ENCODE measurements at regions not wholly inside any gene's neighbourhood (a gene's known extent, or its start where the extent isn't known, plus 50 kb on each side); places are given as distances from the start of the nearest gene placed in this dataset.
"Not testable (repeated sequence)": the region's sequence is repeated elsewhere in the genome, so short reads cannot be mapped to it uniquely, and the experiment has no call there.

- DNase-seq (ENCODE audit: low spot score) = no peak
Measured at GRCh38 chr3:159727506-159727905, 261.1 kb upstream of the IL12A start.

DNA sequence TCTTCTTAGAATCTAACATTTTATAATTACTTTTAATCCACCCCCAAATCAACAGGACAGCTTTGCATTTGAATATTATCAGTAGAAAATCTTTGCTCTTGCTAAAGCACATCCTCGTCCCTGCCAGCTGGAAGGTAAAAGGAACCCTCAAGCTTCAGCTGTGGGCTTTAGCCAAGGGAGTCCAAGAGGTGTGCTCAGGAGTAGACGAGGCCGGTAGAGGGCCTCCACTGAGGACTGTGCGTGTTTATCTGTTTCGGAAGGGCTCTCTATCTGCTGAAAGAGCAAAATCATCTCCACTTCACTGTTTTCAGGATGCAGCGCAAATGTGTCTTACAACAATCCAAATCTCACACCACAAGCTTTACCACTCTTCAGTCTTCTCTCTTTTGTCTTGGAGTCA is 257.4 kb upstream of the IL12A start:
- no peak for DNase-seq (ENCODE audit: low spot score)

GRCh38 chr3:159732172-159733111 is 256.2 kb upstream of the IL12A start:
- DNase-seq (ENCODE audit: low spot score) = peak; percentile 30

GRCh38 chr3:159733194-159733860 is 255.3 kb upstream of the IL12A start:
- peak; percentile 77 for DNase-seq (ENCODE audit: low spot score)

GRCh38 chr3:159734681-159735080 is 254.0 kb upstream of the IL12A start:
- DNase-seq (ENCODE audit: low spot score) = no peak

DNA sequence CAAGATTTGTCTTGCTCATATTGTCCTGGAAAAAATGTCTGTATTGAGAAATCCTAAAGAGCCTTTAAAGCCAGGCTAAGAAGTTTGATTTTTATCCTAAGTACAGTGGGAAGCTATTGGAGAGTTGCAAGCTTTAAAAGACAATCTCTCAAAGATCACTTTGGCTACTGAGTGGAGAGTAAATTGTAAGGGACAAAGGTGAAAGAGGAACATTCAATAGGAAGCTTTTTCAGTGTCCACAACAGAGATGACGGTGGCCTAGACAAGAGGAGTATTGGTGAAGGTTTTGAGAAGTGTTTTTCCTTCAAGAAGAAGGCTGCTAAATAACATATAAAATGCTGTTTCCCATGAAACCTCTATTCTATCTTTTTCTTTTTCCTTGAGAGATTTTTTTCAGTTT is 249.5 kb upstream of the IL12A start:
- DNase-seq (ENCODE audit: low spot score) = no peak

DNA sequence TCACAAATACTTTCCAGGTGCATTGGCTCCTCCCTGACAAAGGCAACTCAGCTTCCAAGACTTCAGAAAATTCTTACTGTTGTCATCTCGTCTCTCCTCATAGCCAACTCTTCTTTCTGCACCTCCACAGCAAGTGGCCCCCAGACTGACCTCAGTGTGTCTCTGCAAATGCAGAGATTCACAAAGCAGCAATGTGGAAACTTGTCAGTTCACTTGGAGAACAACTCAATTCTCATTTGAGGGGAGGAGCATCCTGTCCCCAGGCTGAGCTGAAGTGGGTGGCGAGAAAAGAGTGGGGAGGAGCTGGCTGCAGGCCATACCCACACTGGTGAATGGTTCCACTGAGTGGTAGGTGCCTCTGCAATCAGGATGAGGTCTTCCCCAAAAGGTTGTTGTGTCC is 248.7 kb upstream of the IL12A start:
- no peak for DNase-seq (ENCODE audit: low spot score)

- no peak for DNase-seq (ENCODE audit: low spot score)
Measured at GRCh38 chr3:159741281-159741680, 247.4 kb upstream of the IL12A start.

- DNase-seq (ENCODE audit: low spot score) = no peak
Measured at GRCh38 chr3:159748425-159748824, 240.2 kb upstream of the IL12A start.

DNA sequence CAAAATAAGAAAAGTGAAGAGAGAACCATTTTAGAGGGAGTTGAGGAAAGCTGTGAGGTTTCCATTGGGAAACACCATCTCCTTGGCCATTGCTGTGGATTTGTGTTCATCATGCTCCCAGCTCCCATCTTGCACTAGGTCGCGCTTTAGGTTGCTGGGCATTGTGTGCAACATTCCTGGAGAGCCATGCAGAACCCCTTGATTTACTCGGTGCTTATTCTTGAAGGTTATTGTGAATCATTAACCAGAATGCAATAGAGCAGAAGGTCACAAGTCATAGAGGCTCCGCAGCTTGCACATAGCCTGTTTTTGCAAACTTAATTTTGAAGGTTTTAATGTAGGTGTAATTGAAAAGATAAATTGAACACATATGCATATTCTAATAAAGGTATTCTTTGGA is 239.2 kb upstream of the IL12A start:
- DNase-seq (ENCODE audit: low spot score) = no peak

- no peak for DNase-seq (ENCODE audit: low spot score)
Measured at GRCh38 chr3:159751146-159751545, 237.5 kb upstream of the IL12A start.

GRCh38 chr3:159751752-159752151 is 236.9 kb upstream of the IL12A start:
- DNase-seq (ENCODE audit: low spot score) = no peak

GRCh38 chr3:159756279-159757207 is 232.1 kb upstream of the IL12A start:
- not testable (repeated sequence) for DNase-seq (ENCODE audit: low spot score)

DNA sequence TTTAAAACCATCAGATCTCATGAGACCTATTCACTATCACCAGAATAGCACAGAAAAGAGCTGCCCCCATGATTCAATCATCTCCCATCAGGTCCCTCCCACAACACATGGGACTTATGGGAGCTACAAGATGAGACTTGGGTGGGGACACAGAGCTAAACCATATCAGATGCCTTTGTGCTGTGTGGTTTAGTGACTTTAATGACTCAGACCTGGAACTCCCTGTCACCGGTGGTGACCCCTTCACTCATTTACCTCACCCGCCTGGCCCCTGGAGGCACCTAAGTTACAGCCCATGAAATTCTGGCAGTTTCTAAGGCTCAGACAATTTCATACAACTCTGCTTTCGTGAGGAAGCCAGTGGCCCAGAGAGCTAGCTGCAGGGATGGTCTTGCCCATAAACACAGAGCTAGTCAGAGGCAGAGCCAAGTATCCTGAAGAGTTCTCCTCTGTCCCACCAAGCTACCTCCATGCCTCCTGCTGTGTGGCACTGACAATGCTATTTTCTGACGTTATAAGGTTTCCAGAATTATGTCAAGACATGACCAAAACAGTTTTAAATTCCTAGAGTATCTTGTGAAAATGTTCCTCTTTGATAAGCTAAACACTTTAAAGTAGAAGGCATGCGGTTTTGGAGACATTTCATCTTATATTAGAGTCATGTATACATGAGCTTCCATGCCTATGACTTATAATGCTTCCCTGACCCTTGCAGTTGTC is 231.1 kb upstream of the IL12A start:
- DNase-seq (ENCODE audit: low spot score) = no peak

DNA sequence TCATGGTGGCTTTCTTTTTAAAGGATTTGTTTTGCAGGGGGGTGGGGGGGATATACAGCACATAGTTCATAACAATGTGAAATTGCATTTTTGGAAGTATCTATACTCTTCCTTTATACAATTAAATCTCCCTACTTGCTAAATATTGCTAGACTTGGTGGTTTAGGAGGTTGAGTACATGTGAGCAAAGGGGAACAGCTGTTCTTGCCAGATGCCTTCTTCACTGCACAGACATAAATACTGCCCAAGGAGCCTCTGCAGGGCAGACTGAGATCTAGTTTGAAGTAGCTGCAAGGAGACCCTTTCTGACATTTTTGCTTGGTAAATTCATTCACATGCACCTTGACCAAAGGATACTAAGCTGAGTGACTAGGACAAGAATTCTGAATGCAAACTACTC is 228.6 kb upstream of the IL12A start:
- no peak for DNase-seq (ENCODE audit: low spot score)

- DNase-seq (ENCODE audit: low spot score) = no peak
Measured at GRCh38 chr3:159761369-159761768, 227.3 kb upstream of the IL12A start.

GRCh38 chr3:159761848-159762635 is 226.6 kb upstream of the IL12A start:
- no peak for DNase-seq (ENCODE audit: low spot score)

DNA sequence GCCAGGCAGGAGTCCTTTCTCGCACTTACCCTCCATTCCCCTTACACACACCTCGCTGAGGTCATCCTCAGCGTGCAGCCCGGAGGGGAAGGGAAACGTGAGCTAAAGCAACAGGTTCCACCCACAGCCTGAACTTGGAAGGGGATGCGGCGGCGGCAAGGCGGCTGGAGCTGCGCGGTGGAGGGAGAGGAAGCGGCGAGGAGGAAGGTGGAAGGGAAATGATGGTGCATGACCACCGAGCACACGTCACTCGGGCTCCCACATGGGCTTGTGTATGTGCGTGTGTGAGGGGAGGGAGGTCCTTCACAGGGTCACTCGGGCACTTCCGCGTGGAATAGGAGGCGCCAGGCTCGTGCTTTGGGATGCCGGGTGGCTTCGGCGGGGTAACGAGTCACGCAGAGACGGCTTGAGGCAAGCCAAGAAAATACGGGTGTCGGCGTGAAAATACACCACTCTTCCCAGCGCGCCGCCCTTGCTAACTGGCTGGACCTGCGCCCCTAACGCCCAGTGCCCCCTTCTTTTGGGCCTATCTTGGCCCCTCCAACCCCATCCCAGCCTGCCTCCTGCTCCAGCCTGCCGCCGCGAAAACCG is 225.5 kb upstream of the IL12A start:
- no peak for DNase-seq (ENCODE audit: low spot score)

DNA sequence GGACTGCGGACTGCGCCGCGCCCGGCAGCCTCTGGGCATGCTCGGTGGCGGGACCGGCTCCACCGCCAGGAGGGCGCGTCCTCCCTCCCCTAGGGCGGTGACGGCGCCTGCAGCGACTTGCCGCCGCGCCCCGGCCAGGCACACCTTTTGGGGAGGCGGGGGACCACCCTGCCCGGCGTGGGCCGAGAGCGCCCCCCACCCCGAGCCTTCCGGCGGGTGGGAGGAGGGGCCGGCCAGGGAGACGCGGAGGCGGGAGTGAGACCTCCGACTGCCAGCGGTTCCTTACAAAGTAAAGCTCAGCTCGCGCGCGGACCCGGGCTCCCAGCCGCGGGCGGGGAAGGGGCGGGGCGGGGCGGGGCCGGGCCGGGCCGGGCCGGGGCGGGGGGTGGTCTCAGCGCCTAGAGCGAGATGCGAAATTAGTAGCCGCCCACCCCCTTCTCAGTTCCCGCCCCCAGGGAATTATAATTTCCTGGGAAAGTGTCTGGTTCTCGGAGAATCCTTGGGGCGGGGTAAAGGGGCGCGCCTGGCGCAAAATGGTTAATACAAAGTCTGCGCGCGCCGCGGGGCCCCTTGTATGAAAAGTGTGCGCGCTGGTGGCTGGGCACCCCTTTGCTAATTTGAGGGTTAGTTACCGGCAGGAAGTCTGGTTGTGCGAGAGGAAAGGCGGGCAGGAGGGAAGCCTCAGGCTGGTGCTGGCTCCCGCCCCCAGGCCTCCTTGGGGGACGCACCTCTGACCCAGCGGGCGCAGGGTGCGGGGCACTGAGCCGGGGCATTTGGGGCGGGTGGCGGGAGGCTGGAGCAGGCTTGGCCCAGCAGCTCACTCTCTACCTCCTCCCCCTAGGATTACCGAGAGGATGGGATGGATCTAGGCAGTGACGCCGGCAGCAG is 224.8 kb upstream of the IL12A start:
- DNase-seq (ENCODE audit: low spot score) = peak; percentile 81

All from COLO829 (cell line).